ENCODE measurements at regions not wholly inside any gene's neighbourhood (a gene's known extent, or its start where the extent isn't known, plus 50 kb on each side); places are given as distances from the start of the nearest gene placed in this dataset.

DNA sequence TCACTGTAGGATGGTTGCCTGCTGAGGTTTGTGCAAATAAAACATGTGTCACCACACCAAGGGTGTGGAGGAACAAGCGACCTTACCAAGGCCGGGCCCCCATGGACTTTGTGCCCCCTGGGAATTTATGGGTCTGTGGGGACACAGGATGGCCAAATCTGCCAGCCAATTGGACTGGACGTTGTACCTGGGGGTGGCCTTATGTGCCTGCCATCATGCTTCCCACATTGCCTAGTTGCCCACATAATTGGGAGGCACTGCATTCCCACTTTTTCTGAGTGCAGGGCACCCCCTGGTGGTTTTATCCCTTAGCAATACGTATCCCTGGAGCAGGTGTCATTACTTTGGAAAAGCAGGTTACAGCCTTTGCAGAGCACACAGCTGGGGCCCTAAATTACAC is 92.6 kb upstream of the TMPO start:
- ChIA-PET POLR2A (no interaction called here), CTCF (interaction anchor here (1.0 to 2.3 kb wide), 2 partner anchors 14 to 111 kb away, joined by 3 to 18 read pairs; no protein-coding TSS in a partner anchor)
- TF ChIP-seq, protein P1, sequence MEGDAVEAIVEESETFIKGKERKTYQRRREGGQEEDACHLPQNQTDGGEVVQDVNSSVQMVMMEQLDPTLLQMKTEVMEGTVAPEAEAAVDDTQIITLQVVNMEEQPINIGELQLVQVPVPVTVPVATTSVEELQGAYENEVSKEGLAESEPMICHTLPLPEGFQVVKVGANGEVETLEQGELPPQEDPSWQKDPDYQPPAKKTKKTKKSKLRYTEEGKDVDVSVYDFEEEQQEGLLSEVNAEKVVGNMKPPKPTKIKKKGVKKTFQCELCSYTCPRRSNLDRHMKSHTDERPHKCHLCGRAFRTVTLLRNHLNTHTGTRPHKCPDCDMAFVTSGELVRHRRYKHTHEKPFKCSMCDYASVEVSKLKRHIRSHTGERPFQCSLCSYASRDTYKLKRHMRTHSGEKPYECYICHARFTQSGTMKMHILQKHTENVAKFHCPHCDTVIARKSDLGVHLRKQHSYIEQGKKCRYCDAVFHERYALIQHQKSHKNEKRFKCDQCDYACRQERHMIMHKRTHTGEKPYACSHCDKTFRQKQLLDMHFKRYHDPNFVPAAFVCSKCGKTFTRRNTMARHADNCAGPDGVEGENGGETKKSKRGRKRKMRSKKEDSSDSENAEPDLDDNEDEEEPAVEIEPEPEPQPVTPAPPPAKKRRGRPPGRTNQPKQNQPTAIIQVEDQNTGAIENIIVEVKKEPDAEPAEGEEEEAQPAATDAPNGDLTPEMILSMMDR (IDR thresholded peaks at IDR 0.05; ENCODE audit: low read depth, low read length) = 0 out of 2 replicates have a peak, but pooled peaks have one; percentile 23
- DNase-seq (ENCODE audit: low read depth, low spot score) = no peak
- H3K27me3 ChIP-seq (ENCODE audit: control insufficient read depth, insufficient read depth, low read length) = no peaks in the 10 kb centered on the region
- H3K9me3 ChIP-seq (ENCODE audit: control insufficient read depth, insufficient read depth, low read length) = no peaks in the 10 kb centered on the region
- no peak overlapping the region for H3K27ac ChIP-seq (ENCODE audit: low read depth, low read length)
- no peak overlapping the region for H3K4me3 ChIP-seq (ENCODE audit: low read depth, low read length)

DNA sequence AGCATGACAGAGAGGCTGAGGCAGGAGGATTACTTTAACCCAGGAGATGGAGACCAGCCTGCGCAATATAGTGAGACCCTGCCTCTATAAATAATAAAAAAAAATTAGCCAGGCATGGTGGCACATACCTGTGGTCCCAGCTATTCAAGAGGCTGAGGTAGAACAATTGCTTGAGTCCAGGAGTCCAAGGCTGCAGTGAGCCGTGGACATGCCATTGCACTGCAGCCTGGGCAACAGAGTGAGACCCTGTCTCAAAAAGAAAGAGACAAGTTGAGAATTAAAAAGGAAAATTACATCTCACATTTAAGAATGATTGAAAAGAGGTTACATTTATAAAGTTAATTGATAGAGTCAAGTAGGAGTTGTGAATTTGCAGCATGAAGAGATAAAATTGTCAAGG is 91.4 kb upstream of the TMPO start:
- H3K4me3 ChIP-seq (ENCODE audit: low read depth, low read length) = no peak overlapping the region
- TF ChIP-seq, protein P1 (IDR thresholded peaks at IDR 0.05; ENCODE audit: low read depth, low read length) = no peak
- no peaks in the 10 kb centered on the region for H3K9me3 ChIP-seq (ENCODE audit: control insufficient read depth, insufficient read depth, low read length)
- DNase-seq (ENCODE audit: low read depth, low spot score) = no peak
- CTCF ChIA-PET = interaction anchor here (0.7 to 2.3 kb wide), 11 partner anchors 13 to 230 kb away, joined by 3 to 18 read pairs (median 4); no protein-coding TSS in a partner anchor
- no peak overlapping the region for H3K27ac ChIP-seq (ENCODE audit: low read depth, low read length)
- H3K27me3 ChIP-seq (ENCODE audit: control insufficient read depth, insufficient read depth, low read length) = no peaks in the 10 kb centered on the region
- POLR2A ChIA-PET = no interaction called here

DNA sequence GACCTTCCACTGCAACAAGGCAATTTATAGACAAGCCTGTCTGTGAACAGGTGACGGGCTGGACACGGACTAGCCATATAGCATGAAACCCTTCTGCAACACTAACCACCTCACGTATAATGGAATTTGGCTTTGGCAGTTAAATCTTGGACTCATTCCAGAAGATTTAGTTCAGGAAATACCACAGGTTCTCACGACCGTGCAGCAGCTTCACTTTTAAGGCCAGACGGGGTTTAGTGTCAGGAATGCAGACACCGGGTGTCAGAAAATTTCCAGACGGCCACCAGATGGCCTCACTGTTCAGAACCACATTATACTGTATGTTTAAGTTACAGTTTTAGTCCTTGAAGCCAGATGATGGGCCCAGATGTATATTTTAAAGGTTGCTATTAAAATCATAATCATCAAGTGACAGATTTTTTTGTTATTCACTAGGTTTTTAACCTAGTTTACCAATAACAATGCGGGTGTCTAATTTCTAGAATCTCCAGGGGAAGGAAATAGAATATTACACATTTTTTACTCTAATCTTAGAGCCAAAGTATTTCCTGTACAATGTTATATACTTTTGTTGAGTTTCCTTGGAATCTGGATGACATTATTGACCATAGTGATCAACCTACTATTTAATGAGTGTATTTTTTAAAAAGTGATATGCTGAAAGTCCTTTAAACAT is 90.5 kb upstream of the TMPO start:
- TF ChIP-seq, protein P1 (IDR thresholded peaks at IDR 0.05; ENCODE audit: low read depth, low read length) = peak; percentile 73
- no peaks in the 10 kb centered on the region for H3K27me3 ChIP-seq (ENCODE audit: control insufficient read depth, insufficient read depth, low read length)
- CTCF ChIA-PET = interaction anchor here (0.6 to 4.3 kb wide), 21 partner anchors 12 to 573 kb away, joined by 3 to 18 read pairs (median 5); partner anchors contain the start of gene TMPO
- H3K4me3 ChIP-seq (ENCODE audit: low read depth, low read length) = no peak overlapping the region
- no peak overlapping the region for H3K27ac ChIP-seq (ENCODE audit: low read depth, low read length)
- DNase-seq (ENCODE audit: low read depth, low spot score) = peak; percentile 43
- POLR2A ChIA-PET = interaction anchor here (0.6 kb wide), 1 partner anchor 133 kb away, joined by 3 read pairs; no protein-coding TSS in a partner anchor
- no peaks in the 10 kb centered on the region for H3K9me3 ChIP-seq (ENCODE audit: control insufficient read depth, insufficient read depth, low read length)

- Histone ChIP-seq H3K27me3 (ENCODE audit: control insufficient read depth, insufficient read depth, low read length) (no peaks in the 10 kb centered on the region), H3K4me3 (ENCODE audit: low read depth, low read length) (no peak overlapping the region), H3K9me3 (ENCODE audit: control insufficient read depth, insufficient read depth, low read length) (no peaks in the 10 kb centered on the region), H3K27ac (ENCODE audit: low read depth, low read length) (no peak overlapping the region)
- no peak for DNase-seq (ENCODE audit: low read depth, low spot score)
- TF ChIP-seq, protein P1 (IDR thresholded peaks at IDR 0.05; ENCODE audit: low read depth, low read length) = no peak
- ChIA-PET POLR2A (no interaction called here), CTCF (interaction anchor here (0.6 to 4.3 kb wide), 12 partner anchors 9 to 1008 kb away, joined by 3 to 15 read pairs (median 5); partner anchors contain the start of gene TMPO)
Observed at GRCh38 chr12:98425859-98426258, 89.5 kb upstream of the TMPO start.

DNA sequence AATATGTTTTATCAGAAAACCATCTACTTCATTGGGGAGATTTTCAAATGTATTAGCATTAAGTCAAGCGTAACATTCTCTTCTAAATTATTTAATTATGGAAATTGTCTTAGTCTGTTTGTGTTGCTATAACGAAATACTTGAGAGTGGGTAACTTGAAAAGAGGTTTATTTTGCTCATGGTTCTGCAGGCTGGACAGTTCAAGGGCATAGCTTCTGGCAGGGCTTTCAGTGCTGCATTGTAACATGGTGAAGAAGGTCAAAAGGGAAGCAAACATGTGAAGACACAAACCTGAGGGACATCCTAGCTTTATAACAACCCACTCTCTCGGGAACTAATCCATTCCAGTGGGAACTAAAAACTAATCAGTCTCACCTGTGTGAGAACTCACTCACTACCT is 84.3 kb upstream of the TMPO start:
- CTCF ChIA-PET = no interaction called here
- POLR2A ChIA-PET = no interaction called here
- peaks cover 4% of the 10 kb centered on the region for H3K27me3 ChIP-seq (ENCODE audit: control insufficient read depth, insufficient read depth, low read length)

More for the DNA sequence above, 84.3 kb upstream of the TMPO start:
- no peak for DNase-seq (ENCODE audit: low read depth, low spot score)
- Histone ChIP-seq H3K4me3 (ENCODE audit: low read depth, low read length) (no peak overlapping the region), H3K9me3 (ENCODE audit: control insufficient read depth, insufficient read depth, low read length) (no peaks in the 10 kb centered on the region), H3K27ac (ENCODE audit: low read depth, low read length) (no peak overlapping the region)
- TF ChIP-seq, protein P1 (IDR thresholded peaks at IDR 0.05; ENCODE audit: low read depth, low read length) = no peak

Measured in AG04450 (cell line).